ENCODE measurements at regions not wholly inside any gene's neighbourhood (a gene's known extent, or its start where the extent isn't known, plus 50 kb on each side); places are given as distances from the start of the nearest gene placed in this dataset.

DNA sequence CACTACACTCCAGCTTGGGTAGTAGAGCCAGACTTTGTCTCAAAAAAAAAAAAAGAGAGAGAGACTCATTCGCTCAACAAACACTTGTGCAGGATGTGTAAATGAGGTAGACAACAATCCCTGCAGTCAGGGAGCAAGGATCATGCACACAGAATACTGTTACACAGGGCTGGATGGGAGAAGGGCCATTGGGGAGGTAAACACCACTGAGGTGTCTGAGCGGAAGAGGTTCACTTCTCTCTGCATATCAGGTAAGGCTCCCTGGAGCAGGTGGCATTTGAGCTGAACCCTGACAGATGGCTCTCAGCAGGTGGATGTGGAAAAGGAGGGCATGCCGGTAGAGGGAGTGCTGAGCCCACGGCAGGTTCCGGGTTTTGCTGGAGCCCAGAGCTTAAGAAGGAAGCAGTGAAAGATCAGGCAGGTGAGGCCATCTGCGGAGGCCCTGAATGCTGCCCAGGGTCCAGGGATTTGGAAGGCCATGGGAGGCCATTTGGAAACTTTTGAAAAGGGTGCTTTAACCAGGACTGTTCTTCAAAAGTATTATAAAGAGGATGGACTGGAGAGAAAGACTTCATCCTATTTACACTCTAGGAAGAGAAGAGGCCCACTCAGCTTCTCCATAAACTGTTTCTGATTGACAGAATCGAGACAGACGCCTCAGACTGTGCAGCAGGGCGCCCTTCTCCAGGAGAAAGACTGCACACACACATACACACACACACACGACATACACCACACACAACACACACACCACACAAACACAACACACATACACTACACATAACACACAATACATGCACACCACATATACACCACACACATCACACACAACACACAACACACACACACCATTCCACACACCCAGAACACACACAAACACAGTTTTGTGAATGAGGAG, 199.4 kb downstream of the USP12 start:
- no peak overlapping the region for H2AFZ ChIP-seq (ENCODE audit: insufficient read depth, low read depth, low read length, poor library complexity, severe bottlenecking)
- Mint-ChIP-seq H3K4me3 (no peak overlapping the region), H3K27me3 (ENCODE audit: low read depth in 3 of 3) (peaks cover 0 to 6% (median 1%) of the 10 kb centered on the region in 3 donors), H3K9me3 (peaks cover 0 to 1% (median 0%) of the 10 kb centered on the region in 7 donors), H3K27ac (peak overlapping the region in 4 of 7 donors; percentile 5 to 77 (median 42)), H3K4me1 (peaks cover 8% of the 10 kb centered on the region), H3K36me3 (no peaks in the 10 kb centered on the region)
- no peaks in the 10 kb centered on the region for H3K9me3 ChIP-seq (replicated peaks in 1 of 2; ENCODE audit: control insufficient read depth in 1 of 2, insufficient read depth in 1 of 2, low read length in 2 of 2)
- intact Hi-C loops (cut with micrococcal nuclease) = loop anchor here in 1 of 2 donors (10.0 kb wide), 1 partner anchor 203 kb away; the partner anchor contains the start of gene USP12
- no peaks in the 10 kb centered on the region for H3K36me3 ChIP-seq (replicated peaks in 1 of 2; ENCODE audit: control insufficient read depth in 1 of 2, insufficient read depth in 2 of 2, low read length in 2 of 2)
- H3K9ac ChIP-seq (ENCODE audit: insufficient read depth, low read length, poor library complexity, severe bottlenecking) = no peak overlapping the region
- H3K4me1 ChIP-seq (ENCODE audit: control insufficient read depth in 1 of 2, insufficient read depth in 2 of 2, low read length in 2 of 2) = peaks cover 4 to 7% of the 10 kb centered on the region in 2 donors
- no peaks in the 10 kb centered on the region for H3K79me2 ChIP-seq (ENCODE audit: insufficient read depth, low read length)
- H3K4me2 ChIP-seq (replicated peaks; ENCODE audit: extremely low read depth, low read length, poor library complexity, severe bottlenecking) = no peak overlapping the region
- 33% methylated on average over 3 of the region's 10 CpGs for WGBS (ENCODE audit: insufficient coverage)
- H4K20me1 ChIP-seq (ENCODE audit: insufficient read depth, low read length) = no peaks in the 10 kb centered on the region
- peak; percentile 15 to 30 (median 23) for DNase-seq
- no peak overlapping the region for H3K27ac ChIP-seq (ENCODE audit: low read depth in 1 of 2, low read length in 2 of 2)
- no peaks in the 10 kb centered on the region for H3K27me3 ChIP-seq (ENCODE audit: control insufficient read depth in 2 of 2, insufficient read depth in 2 of 2, low read length in 2 of 2)
- H3K4me3 ChIP-seq (replicated peaks in 1 of 3; ENCODE audit: low read depth in 2 of 3, low read length in 3 of 3) = no peak overlapping the region
- TF ChIP-seq, protein P1, sequence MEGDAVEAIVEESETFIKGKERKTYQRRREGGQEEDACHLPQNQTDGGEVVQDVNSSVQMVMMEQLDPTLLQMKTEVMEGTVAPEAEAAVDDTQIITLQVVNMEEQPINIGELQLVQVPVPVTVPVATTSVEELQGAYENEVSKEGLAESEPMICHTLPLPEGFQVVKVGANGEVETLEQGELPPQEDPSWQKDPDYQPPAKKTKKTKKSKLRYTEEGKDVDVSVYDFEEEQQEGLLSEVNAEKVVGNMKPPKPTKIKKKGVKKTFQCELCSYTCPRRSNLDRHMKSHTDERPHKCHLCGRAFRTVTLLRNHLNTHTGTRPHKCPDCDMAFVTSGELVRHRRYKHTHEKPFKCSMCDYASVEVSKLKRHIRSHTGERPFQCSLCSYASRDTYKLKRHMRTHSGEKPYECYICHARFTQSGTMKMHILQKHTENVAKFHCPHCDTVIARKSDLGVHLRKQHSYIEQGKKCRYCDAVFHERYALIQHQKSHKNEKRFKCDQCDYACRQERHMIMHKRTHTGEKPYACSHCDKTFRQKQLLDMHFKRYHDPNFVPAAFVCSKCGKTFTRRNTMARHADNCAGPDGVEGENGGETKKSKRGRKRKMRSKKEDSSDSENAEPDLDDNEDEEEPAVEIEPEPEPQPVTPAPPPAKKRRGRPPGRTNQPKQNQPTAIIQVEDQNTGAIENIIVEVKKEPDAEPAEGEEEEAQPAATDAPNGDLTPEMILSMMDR (IDR thresholded peaks at IDR 0.05) = peak; percentile 46

DNA sequence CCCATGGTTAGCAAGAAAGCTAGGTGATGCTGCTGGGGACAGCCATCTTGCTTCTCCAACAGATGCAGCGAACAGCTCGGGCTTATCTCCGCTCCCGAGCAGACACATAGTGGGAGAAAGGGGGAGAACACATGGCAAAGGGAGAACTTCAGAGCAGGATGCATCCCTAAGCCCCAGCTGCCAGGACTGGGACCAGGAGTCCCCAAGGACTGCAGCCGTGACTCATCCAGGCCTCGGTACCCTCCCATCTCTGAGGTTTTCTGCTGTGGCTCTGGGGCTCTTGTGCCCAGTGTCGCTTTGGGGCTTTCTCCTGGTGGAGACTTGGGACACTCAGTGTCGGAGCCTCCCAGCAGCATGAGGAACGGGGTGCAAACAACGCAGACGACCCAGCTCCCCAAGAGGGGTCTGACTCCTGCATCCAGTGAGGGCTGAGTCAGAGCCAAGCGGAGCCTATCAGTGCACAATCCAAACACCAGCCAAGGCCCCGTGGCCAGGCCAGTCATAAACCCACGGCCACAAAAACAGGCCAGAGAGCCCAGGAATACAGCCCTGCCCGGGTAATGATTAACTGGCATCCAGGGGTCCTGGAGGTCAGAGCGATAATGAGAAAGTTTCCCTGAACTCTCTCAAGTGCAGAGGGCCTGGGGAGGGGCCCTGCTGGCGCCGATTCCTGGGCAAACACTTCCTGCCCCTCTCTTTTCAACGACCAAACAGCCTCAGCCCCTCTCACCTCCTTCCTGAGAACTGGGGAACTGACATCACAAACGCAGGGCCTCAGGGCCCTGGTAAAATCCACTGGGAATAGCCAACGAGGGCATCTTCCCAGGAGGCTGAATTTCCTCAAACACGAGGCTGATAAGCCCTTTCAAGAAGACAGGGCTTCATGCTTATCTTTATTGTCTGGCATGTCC, 202.9 kb downstream of the USP12 start:
- H3K9me3 Mint-ChIP-seq = peaks cover 0 to 1% (median 0%) of the 10 kb centered on the region in 7 donors
- H3K4me2 ChIP-seq (replicated peaks; ENCODE audit: extremely low read depth, low read length, poor library complexity, severe bottlenecking) = no peak overlapping the region
- H3K36me3 ChIP-seq (replicated peaks in 1 of 2; ENCODE audit: control insufficient read depth in 1 of 2, insufficient read depth in 2 of 2, low read length in 2 of 2) = no peaks in the 10 kb centered on the region
- H2AFZ ChIP-seq (ENCODE audit: insufficient read depth, low read depth, low read length, poor library complexity, severe bottlenecking) = no peak overlapping the region
- H3K9me3 ChIP-seq (replicated peaks in 1 of 2; ENCODE audit: control insufficient read depth in 1 of 2, insufficient read depth in 1 of 2, low read length in 2 of 2) = no peaks in the 10 kb centered on the region
- H3K9ac ChIP-seq (ENCODE audit: insufficient read depth, low read length, poor library complexity, severe bottlenecking) = no peak overlapping the region
- DNase-seq = no peak
- 57% methylated on average over 16 of the region's 22 CpGs for WGBS (ENCODE audit: insufficient coverage)
- no peaks in the 10 kb centered on the region for H3K27me3 ChIP-seq (ENCODE audit: control insufficient read depth in 2 of 2, insufficient read depth in 2 of 2, low read length in 2 of 2)
- TF ChIP-seq, protein P1 (IDR thresholded peaks at IDR 0.05) = no peak
- H3K27ac ChIP-seq (ENCODE audit: low read depth in 1 of 2, low read length in 2 of 2) = no peak overlapping the region
- H3K79me2 ChIP-seq (ENCODE audit: insufficient read depth, low read length) = no peaks in the 10 kb centered on the region
- H4K20me1 ChIP-seq (ENCODE audit: insufficient read depth, low read length) = no peaks in the 10 kb centered on the region
- H3K4me3 Mint-ChIP-seq = no peak overlapping the region
- H3K27me3 Mint-ChIP-seq (ENCODE audit: low read depth in 3 of 3) = peaks cover 0 to 4% (median 0%) of the 10 kb centered on the region in 3 donors
- H3K4me1 ChIP-seq (ENCODE audit: control insufficient read depth in 1 of 2, insufficient read depth in 2 of 2, low read length in 2 of 2) = no peaks in the 10 kb centered on the region
- no peaks in the 10 kb centered on the region for H3K4me1 Mint-ChIP-seq
- no peak overlapping the region for H3K27ac Mint-ChIP-seq
- no peaks in the 10 kb centered on the region for H3K36me3 Mint-ChIP-seq
- no peak overlapping the region for H3K4me3 ChIP-seq (replicated peaks in 1 of 3; ENCODE audit: low read depth in 2 of 3, low read length in 3 of 3)
- intact Hi-C loops (cut with micrococcal nuclease) = no loop called here

Data from CD14-positive monocyte (primary cell).